Femur (tissue), 1 donor: ENCODE measurements at regions not wholly inside any gene's neighbourhood (a gene's known extent, or its start where the extent isn't known, plus 50 kb on each side); places are given as distances from the start of the nearest gene placed in this dataset.
"Not testable (repeated sequence)": the region's sequence is repeated elsewhere in the genome, so short reads cannot be mapped to it uniquely, and the experiment has no call there.

Experiments
- DNase-seq: peaks from one replicate; pipeline ENCODE4 v3.0.0-alpha.2; 2017

- no peak for DNase-seq
These were observed 122.5 kb downstream of the SOCS6 start for GRCh38 chr18:70411307-70411706.

GRCh38 chr18:70405052-70405451 is 116.2 kb downstream of the SOCS6 start:
- no peak for DNase-seq

- no peak for DNase-seq
These were observed 111.6 kb downstream of the SOCS6 start for GRCh38 chr18:70400476-70400875.

- DNase-seq, result no peak
These were observed 109.2 kb downstream of the SOCS6 start for GRCh38 chr18:70398076-70398475.

GRCh38 chr18:70397259-70397925 is 108.5 kb downstream of the SOCS6 start:
- DNase-seq, result no peak

- DNase-seq, result not testable (repeated sequence)
These were observed 106.9 kb downstream of the SOCS6 start for GRCh38 chr18:70395771-70396170.

- DNase-seq, result no peak
These were observed 105.8 kb downstream of the SOCS6 start for GRCh38 chr18:70394672-70395071.

- no peak for DNase-seq
These were observed 101.7 kb downstream of the SOCS6 start for GRCh38 chr18:70390371-70391090.

- DNase-seq, result not testable (repeated sequence)
These were observed 100.2 kb downstream of the SOCS6 start for GRCh38 chr18:70389036-70389435.

- no peak for DNase-seq
These were observed 98.2 kb downstream of the SOCS6 start for GRCh38 chr18:70387027-70387426.

- no peak for DNase-seq
These were observed 97.7 kb downstream of the SOCS6 start for GRCh38 chr18:70386582-70386981.

- no peak for DNase-seq
These were observed 96.6 kb downstream of the SOCS6 start for GRCh38 chr18:70385474-70385873.

GRCh38 chr18:70384181-70384790 is 95.4 kb downstream of the SOCS6 start:
- no peak for DNase-seq

- no peak for DNase-seq
These were observed 94.3 kb downstream of the SOCS6 start for GRCh38 chr18:70382992-70383717.

- no peak for DNase-seq
These were observed 93.2 kb downstream of the SOCS6 start for GRCh38 chr18:70382017-70382416.

GRCh38 chr18:70380915-70381896 is 92.4 kb downstream of the SOCS6 start:
- no peak for DNase-seq
